ENCODE measurements at regions not wholly inside any gene's neighbourhood (a gene's known extent, or its start where the extent isn't known, plus 50 kb on each side); places are given as distances from the start of the nearest gene placed in this dataset.

DNA sequence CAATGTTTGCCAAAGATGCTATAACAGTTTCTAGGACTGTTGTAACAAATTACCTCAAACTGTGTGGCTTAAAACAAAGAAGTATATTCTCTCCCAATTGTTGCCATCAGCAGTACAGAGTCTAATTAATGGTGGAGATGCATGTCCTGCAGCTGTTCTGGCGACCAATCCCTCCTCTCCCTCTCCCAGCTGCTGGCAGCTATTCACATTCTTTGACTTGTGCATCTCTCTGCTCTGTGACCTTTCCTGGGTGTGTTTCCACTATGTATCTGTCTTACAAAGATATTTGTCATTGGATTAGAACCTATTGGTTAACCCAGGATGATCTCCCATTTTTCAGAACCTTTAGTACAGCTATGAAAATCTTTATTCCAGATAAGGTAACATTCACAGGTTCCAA, 561.7 kb upstream of the POM121L12 start:
- Mint-ChIP-seq H3K27ac (no peak overlapping the region), H3K36me3 (no peaks in the 10 kb centered on the region), H3K4me1 (no peaks in the 10 kb centered on the region), H3K27me3 (no peaks in the 10 kb centered on the region), H3K9me3 (peaks cover 10 to 41% (median 13%) of the 10 kb centered on the region in 5 donors), H3K4me3 (no peak overlapping the region)
- DNase-seq: no peak
- no peaks in the 10 kb centered on the region for H3K4me1 ChIP-seq (ENCODE audit: insufficient read depth, low read length)
- no peak overlapping the region for H3K27ac ChIP-seq (ENCODE audit: low read depth, low read length)
- no peaks in the 10 kb centered on the region for H3K9me3 ChIP-seq (ENCODE audit: low read length)
- H3K27me3 ChIP-seq (ENCODE audit: insufficient read depth, low read length, poor library complexity, severe bottlenecking): no peaks in the 10 kb centered on the region
- POLR2A ChIA-PET: no interaction called here
- no peak overlapping the region for H3K4me3 ChIP-seq (ENCODE audit: low read length)
- no peaks in the 10 kb centered on the region for H3K36me3 ChIP-seq (ENCODE audit: insufficient read depth, low read length)
- CTCF ChIA-PET: no interaction called here

DNA sequence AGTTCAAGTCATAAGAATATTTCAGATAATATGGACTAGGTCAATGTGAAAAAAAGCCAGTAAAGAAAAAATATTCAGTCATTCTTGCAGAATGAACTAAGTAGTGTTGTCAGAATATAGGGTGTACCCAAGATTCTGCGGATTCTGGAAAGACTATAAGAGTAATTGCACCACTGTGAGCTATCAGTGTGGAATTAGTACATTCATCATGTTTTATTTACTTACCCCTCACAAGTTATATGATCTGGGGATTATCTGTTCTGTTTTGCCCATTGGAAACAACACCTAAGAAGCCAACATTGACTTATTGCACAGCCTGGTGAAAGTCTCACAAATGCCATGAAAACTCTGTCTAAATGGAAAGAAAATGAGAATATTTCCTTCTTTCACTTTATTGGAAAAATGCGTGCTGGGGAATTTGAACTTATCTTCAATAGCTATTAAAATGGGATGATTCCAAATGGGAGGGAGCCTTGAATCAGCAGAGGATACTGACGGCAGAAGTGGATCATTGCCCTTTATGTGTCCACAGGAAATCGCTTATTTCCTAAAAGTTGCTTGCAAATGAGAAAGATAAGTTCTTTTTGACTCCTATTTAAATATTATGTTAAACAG, 563.3 kb upstream of the POM121L12 start:
- no peaks in the 10 kb centered on the region for H3K4me1 Mint-ChIP-seq
- no peak for DNase-seq
- Histone ChIP-seq H3K4me3 (ENCODE audit: low read length) (no peak overlapping the region), H3K27me3 (ENCODE audit: insufficient read depth, low read length, poor library complexity, severe bottlenecking) (no peaks in the 10 kb centered on the region), H3K27ac (ENCODE audit: low read depth, low read length) (no peak overlapping the region), H3K36me3 (ENCODE audit: insufficient read depth, low read length) (no peaks in the 10 kb centered on the region), H3K4me1 (ENCODE audit: insufficient read depth, low read length) (no peaks in the 10 kb centered on the region), H3K9me3 (ENCODE audit: low read length) (no peaks in the 10 kb centered on the region)
- H3K4me3 Mint-ChIP-seq: no peak overlapping the region
- ChIA-PET CTCF (no interaction called here), POLR2A (no interaction called here)
- H3K36me3 Mint-ChIP-seq: no peaks in the 10 kb centered on the region
- H3K27ac Mint-ChIP-seq: no peak overlapping the region
- H3K9me3 Mint-ChIP-seq: peaks cover 6 to 41% (median 12%) of the 10 kb centered on the region in 5 donors
- no peaks in the 10 kb centered on the region for H3K27me3 Mint-ChIP-seq

DNA sequence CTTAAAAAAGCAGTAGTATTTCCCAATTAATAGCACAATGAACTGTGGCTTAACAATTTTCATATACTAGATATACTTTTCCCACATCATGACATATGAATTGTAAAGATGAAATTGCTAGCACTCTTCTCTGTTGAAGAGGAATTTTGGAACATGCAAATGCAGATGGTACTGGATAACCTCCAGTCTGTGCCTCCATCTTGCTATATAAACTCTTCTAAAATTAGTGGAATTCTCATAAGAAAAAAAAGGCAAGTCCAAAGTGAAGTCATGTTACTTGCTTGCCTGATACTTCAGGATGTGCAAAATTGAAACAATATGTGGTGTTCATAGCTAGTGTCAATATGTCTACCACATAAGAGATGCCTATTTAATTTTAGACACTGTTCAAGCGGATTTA, 570.2 kb upstream of the POM121L12 start:
- H3K9me3 Mint-ChIP-seq: peaks cover 5 to 50% (median 12%) of the 10 kb centered on the region in 5 donors
- no peak overlapping the region for H3K4me3 ChIP-seq (ENCODE audit: low read length)
- no peaks in the 10 kb centered on the region for H3K27me3 ChIP-seq (ENCODE audit: insufficient read depth, low read length, poor library complexity, severe bottlenecking)
- no peak overlapping the region for H3K27ac Mint-ChIP-seq
- no peaks in the 10 kb centered on the region for H3K27me3 Mint-ChIP-seq
- CTCF ChIA-PET: interaction anchor here (1.0 kb wide), 1 partner anchor 10 kb away, joined by 3 read pairs; no protein-coding TSS in a partner anchor
- H3K9me3 ChIP-seq (ENCODE audit: low read length): no peaks in the 10 kb centered on the region
- no peak overlapping the region for H3K4me3 Mint-ChIP-seq
- no peaks in the 10 kb centered on the region for H3K4me1 ChIP-seq (ENCODE audit: insufficient read depth, low read length)
- H3K27ac ChIP-seq (ENCODE audit: low read depth, low read length): no peak overlapping the region
- H3K36me3 ChIP-seq (ENCODE audit: insufficient read depth, low read length): no peaks in the 10 kb centered on the region
- no peak for DNase-seq
- POLR2A ChIA-PET: no interaction called here
- H3K4me1 Mint-ChIP-seq: no peaks in the 10 kb centered on the region
- H3K36me3 Mint-ChIP-seq: no peaks in the 10 kb centered on the region

DNA sequence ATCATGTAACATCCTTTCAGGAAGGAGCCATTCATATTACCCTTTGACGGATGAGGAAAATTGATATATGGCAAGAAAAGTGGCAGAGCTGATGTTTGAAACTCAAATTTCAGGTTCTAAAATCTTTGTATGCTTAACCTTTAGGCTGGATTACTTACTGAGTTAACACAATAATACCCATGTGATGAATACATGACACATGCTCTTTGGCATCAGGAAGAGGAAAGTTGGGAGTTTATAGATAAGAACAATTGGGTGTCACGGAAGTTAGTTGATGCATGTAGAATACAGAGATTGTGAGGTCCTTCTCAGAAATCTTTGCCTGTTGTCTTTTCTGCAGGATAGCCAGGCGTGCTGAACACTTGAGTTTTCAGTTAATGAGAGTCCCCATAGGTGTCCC, 572.1 kb upstream of the POM121L12 start:
- CTCF ChIA-PET: no interaction called here
- DNase-seq: no peak
- no peaks in the 10 kb centered on the region for H3K27me3 ChIP-seq (ENCODE audit: insufficient read depth, low read length, poor library complexity, severe bottlenecking)
- Mint-ChIP-seq H3K9me3 (peaks cover 3 to 44% (median 9%) of the 10 kb centered on the region in 5 donors), H3K27ac (no peak overlapping the region), H3K27me3 (no peaks in the 10 kb centered on the region), H3K36me3 (no peaks in the 10 kb centered on the region), H3K4me1 (no peaks in the 10 kb centered on the region), H3K4me3 (no peak overlapping the region)
- no peaks in the 10 kb centered on the region for H3K4me1 ChIP-seq (ENCODE audit: insufficient read depth, low read length)
- H3K9me3 ChIP-seq (ENCODE audit: low read length): no peaks in the 10 kb centered on the region
- POLR2A ChIA-PET: no interaction called here
- no peak overlapping the region for H3K4me3 ChIP-seq (ENCODE audit: low read length)
- no peak overlapping the region for H3K27ac ChIP-seq (ENCODE audit: low read depth, low read length)
- no peaks in the 10 kb centered on the region for H3K36me3 ChIP-seq (ENCODE audit: insufficient read depth, low read length)

DNA sequence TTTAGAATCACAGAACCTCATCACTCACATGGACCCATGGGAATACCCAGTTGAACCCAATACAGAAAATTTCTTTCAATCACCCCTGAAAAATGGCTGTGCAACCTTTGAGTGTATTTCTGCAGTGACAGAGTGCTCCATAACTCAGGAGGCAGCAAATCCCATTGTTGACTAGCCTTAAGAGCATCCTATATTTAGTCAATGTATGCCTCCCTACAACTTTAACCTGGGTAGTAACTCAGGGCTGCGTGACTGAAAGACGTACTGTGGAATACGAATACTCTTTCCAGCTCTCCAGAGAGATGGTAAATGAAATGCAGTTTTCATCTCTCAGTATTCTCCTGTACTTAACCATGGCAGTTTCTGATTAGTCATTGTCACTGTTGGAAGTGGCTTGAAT, 573.0 kb upstream of the POM121L12 start:
- Mint-ChIP-seq H3K4me1 (no peaks in the 10 kb centered on the region), H3K36me3 (no peaks in the 10 kb centered on the region), H3K27ac (no peak overlapping the region), H3K27me3 (no peaks in the 10 kb centered on the region), H3K4me3 (no peak overlapping the region), H3K9me3 (peaks cover 3 to 48% (median 9%) of the 10 kb centered on the region in 5 donors)
- no peaks in the 10 kb centered on the region for H3K36me3 ChIP-seq (ENCODE audit: insufficient read depth, low read length)
- no peaks in the 10 kb centered on the region for H3K9me3 ChIP-seq (ENCODE audit: low read length)
- H3K27ac ChIP-seq (ENCODE audit: low read depth, low read length): no peak overlapping the region
- no peaks in the 10 kb centered on the region for H3K27me3 ChIP-seq (ENCODE audit: insufficient read depth, low read length, poor library complexity, severe bottlenecking)
- H3K4me3 ChIP-seq (ENCODE audit: low read length): no peak overlapping the region
- H3K4me1 ChIP-seq (ENCODE audit: insufficient read depth, low read length): no peaks in the 10 kb centered on the region
- POLR2A ChIA-PET: no interaction called here
- CTCF ChIA-PET: no interaction called here
- DNase-seq: no peak

DNA sequence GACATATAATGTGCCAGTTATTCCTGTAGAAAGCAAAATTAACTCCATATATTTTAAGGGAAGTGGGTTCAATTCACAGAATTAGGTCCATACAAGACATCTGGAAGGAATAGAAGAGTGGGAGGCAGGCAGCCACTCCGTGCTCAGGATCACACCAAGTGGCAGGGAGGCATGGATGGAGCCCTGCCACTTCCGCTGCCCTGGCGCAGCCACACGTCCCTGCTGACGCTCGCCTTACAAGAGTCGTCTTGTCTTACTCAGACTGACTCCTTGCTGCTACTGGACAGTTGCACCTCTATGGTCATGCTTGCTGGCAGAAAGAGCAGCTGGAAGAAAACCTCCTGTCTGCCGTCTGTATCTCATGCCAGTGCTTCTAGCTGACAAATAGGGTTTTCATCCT, 579.9 kb upstream of the POM121L12 start:
- H3K27me3 Mint-ChIP-seq: no peaks in the 10 kb centered on the region
- no peak overlapping the region for H3K27ac ChIP-seq (ENCODE audit: low read depth, low read length)
- CTCF ChIA-PET: no interaction called here
- H3K4me1 Mint-ChIP-seq: no peaks in the 10 kb centered on the region
- peaks cover 8 to 26% (median 21%) of the 10 kb centered on the region in 5 donors for H3K9me3 Mint-ChIP-seq
- H3K4me3 ChIP-seq (ENCODE audit: low read length): no peak overlapping the region
- DNase-seq: no peak
- no peaks in the 10 kb centered on the region for H3K27me3 ChIP-seq (ENCODE audit: insufficient read depth, low read length, poor library complexity, severe bottlenecking)
- no peaks in the 10 kb centered on the region for H3K36me3 ChIP-seq (ENCODE audit: insufficient read depth, low read length)
- no peaks in the 10 kb centered on the region for H3K4me1 ChIP-seq (ENCODE audit: insufficient read depth, low read length)
- POLR2A ChIA-PET: no interaction called here
- no peak overlapping the region for H3K4me3 Mint-ChIP-seq
- no peak overlapping the region for H3K27ac Mint-ChIP-seq
- no peaks in the 10 kb centered on the region for H3K36me3 Mint-ChIP-seq
- H3K9me3 ChIP-seq (ENCODE audit: low read length): no peaks in the 10 kb centered on the region

DNA sequence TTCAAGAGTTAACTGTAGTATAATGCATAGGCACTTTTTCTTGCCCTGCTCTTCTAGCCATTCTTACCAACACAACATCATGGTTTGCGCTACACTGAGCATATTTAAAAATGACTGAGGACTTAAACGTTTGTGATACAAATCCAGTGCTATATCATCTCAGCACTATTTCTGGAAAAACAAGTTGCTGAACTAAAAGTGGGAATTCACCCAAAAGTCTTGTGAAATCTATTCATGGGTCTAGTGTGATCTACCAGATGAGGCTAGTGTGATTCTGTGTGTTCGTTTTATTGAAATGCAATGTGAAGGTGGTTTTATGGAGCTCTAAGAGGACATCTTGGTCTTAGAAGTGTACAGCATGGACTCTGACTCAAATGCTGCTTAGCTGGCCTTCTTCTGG, 584.6 kb upstream of the POM121L12 start:
- no peak for DNase-seq
- Mint-ChIP-seq H3K9me3 (peaks cover 18 to 25% (median 21%) of the 10 kb centered on the region in 5 donors), H3K27ac (no peak overlapping the region), H3K36me3 (no peaks in the 10 kb centered on the region), H3K4me1 (no peaks in the 10 kb centered on the region), H3K27me3 (no peaks in the 10 kb centered on the region), H3K4me3 (no peak overlapping the region)
- ChIA-PET POLR2A (no interaction called here), CTCF (no interaction called here)
- no peaks in the 10 kb centered on the region for H3K36me3 ChIP-seq (ENCODE audit: insufficient read depth, low read length)
- H3K4me1 ChIP-seq (ENCODE audit: insufficient read depth, low read length): no peaks in the 10 kb centered on the region
- peaks cover 3% of the 10 kb centered on the region for H3K9me3 ChIP-seq (ENCODE audit: low read length)
- H3K27ac ChIP-seq (ENCODE audit: low read depth, low read length): no peak overlapping the region
- H3K27me3 ChIP-seq (ENCODE audit: insufficient read depth, low read length, poor library complexity, severe bottlenecking): no peaks in the 10 kb centered on the region
- no peak overlapping the region for H3K4me3 ChIP-seq (ENCODE audit: low read length)

DNA sequence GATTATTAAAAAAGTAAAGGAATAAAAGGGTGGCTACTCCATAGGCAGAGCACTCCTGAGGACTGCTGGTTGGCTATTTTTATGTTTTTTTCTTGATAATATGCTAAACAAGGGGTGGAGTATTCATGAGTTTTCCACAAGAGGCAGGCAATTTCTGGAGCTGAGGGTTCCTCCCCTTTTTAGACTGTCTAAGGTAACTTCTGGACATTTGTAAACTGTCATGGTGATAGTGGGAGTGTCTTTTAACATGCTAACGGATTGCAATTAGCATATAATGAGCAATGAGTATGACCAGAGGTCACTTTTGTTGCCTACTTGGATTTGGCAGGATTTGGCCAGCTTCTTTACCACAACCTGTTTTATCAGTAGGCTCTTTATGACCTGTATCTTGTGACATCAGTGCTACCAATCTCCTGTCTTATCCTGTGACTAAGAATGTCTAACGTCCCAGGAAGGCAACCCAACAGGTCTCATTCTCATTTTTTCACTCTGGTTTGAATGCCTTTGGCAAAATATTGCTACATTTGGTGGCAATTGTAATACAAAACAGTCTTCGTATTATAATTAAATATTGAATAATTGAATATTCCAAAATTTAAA, 587.8 kb upstream of the POM121L12 start:
- no peaks in the 10 kb centered on the region for H3K4me1 Mint-ChIP-seq
- H3K4me3 ChIP-seq (ENCODE audit: low read length): no peak overlapping the region
- no peaks in the 10 kb centered on the region for H3K27me3 Mint-ChIP-seq
- ChIA-PET CTCF (no interaction called here), POLR2A (no interaction called here)
- peaks cover 3% of the 10 kb centered on the region for H3K9me3 ChIP-seq (ENCODE audit: low read length)
- no peak overlapping the region for H3K27ac ChIP-seq (ENCODE audit: low read depth, low read length)
- no peaks in the 10 kb centered on the region for H3K27me3 ChIP-seq (ENCODE audit: insufficient read depth, low read length, poor library complexity, severe bottlenecking)
- H3K4me3 Mint-ChIP-seq: no peak overlapping the region
- H3K4me1 ChIP-seq (ENCODE audit: insufficient read depth, low read length): no peaks in the 10 kb centered on the region
- H3K27ac Mint-ChIP-seq: no peak overlapping the region
- H3K36me3 ChIP-seq (ENCODE audit: insufficient read depth, low read length): no peaks in the 10 kb centered on the region
- DNase-seq: no peak
- H3K9me3 Mint-ChIP-seq: peaks cover 16 to 40% (median 21%) of the 10 kb centered on the region in 5 donors
- no peaks in the 10 kb centered on the region for H3K36me3 Mint-ChIP-seq

Measured in CD8-positive, alpha-beta memory T cell (primary cell).